Dedifferentiated amniotic fluid mesenchymal stem cell (primary cell): ENCODE measurements at regions not wholly inside any gene's neighbourhood (a gene's known extent, or its start where the extent isn't known, plus 50 kb on each side); places are given as distances from the start of the nearest gene placed in this dataset.
"Not testable (repeated sequence)": the region's sequence is repeated elsewhere in the genome, so short reads cannot be mapped to it uniquely, and the experiment has no call there.

Source experiments
- DNase-seq: peaks from one replicate; pipeline ENCODE4 v3.0.0-alpha.2; 2016; ENCODE audit errors: extremely low spot score

DNA sequence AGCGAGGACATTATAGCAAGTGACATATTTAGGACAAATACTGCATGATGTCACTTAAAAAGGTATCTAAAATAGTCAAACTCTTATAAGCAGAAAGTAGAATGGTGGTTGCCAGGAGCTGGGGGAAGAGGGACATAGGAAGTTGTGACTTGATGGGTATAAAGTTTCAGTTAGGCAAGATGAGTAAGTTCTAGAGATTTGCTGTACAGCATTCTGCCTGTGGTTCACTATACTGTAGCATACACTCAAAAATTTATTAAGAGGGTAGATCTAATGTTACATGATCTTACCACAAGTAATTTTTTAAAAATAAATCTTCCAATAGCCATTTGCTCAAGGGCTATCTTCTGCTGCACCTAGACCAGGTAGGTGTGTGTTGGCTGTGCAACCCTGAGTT, 78.1 kb upstream of the NPAS2 start:
- no peak for DNase-seq

GRCh38 chr2:100742277-100743254, 77.4 kb upstream of the NPAS2 start:
- peak; percentile 97 for DNase-seq

GRCh38 chr2:100743741-100744140, 76.2 kb upstream of the NPAS2 start:
- no peak for DNase-seq

DNA sequence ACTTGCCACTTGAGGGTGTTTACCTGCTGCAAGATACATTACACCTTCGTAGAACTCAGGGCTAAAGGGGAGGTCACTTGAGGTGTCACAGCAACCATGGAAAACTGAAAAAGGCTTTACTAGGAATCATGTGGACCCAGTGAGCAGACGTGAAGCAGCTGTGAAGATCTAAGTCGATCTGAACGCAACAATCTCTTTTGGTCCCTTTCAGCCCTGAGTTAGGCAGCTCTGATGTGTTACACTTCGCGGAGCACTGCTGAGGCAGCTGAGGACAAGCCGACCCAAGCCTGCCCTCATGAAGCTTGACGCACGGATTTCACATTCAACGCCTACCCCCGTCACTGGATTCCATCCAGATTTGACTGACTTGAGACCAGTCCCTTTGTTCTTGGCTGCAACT, 75.8 kb upstream of the NPAS2 start:
- no peak for DNase-seq

DNA sequence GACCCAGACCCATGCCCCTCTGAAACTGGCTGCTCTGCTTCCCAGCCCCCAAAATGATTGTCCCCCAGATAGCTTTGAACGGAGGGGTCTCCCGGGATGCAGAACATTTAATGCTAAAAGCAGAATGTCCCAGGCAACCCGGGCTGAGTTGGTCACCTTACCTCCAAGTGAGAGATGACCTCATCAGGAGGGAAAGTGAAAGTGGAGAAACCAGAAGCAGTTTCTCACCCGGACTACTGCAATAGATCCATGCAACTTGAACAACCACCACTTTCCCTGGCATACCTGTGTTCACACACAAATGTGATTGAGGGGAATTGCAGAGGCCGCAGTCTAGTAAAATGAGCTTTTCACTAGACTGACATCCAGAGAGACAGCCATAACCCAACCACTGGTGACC, 75.3 kb upstream of the NPAS2 start:
- no peak for DNase-seq

- DNase-seq, result no peak
These were observed 74.3 kb upstream of the NPAS2 start for GRCh38 chr2:100745604-100746003.

DNA sequence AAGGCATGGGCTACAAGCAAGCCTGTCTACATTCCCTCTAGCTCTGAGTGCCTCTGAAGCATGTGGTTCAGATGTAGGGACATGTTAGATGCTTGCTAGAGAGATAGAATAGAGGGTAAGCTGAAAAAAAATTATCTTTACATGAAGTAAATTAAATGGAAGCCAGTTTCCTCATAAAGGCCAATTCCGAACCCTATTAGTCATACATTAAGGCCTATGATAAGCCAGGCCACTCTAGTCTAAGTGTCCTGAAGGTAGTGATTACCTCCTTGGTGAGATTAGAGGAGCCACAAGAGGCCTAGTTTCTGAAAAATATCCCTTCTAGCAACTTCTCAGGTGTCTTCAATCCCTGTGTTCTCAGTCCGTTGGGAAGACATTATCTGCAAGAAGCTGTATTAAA, 72.4 kb upstream of the NPAS2 start:
- DNase-seq, result no peak

GRCh38 chr2:100747996-100748615, 71.8 kb upstream of the NPAS2 start:
- DNase-seq, result no peak

- DNase-seq, result no peak
These were observed 71.3 kb upstream of the NPAS2 start for GRCh38 chr2:100748673-100749072.

- DNase-seq, result no peak
These were observed 70.0 kb upstream of the NPAS2 start for GRCh38 chr2:100749771-100750542.

DNA sequence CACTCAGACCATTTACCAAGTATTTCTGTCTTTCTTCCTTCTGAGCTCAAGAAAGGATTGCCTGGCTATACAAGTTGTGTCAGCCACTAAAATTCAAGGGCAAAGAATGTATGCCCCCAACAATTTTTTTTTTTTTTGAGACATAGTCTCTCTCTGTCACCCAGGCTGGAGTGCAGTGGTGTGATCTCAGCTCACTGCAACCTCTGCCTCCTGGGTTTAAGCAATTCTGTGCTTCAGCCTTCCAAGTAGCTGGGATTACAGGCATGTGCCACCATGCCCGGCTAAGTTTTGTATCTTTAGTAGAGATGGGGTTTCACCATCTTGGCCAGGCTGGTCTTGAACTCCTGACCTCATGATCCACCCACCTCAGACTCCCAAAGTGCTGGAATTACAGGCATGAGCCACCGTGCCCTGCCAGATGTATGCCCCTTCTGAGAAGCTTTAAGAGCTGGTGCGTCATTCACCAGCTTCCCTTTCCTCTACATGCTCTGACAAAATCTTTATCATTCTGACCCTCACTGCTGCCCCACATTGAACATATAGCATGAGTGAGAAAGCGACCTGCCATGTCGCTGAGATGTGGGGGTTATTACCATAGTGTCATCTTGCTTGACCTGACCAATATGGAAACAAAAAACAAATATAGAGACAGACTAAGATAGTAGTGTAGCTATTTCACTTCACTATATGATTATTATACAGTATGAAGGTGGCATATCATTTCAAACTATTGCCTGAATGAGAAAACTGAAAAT, 67.9 kb upstream of the NPAS2 start:
- DNase-seq, result not testable (repeated sequence)

- peak; percentile 83 for DNase-seq
These were observed 67.2 kb upstream of the NPAS2 start for GRCh38 chr2:100752628-100753333.

DNA sequence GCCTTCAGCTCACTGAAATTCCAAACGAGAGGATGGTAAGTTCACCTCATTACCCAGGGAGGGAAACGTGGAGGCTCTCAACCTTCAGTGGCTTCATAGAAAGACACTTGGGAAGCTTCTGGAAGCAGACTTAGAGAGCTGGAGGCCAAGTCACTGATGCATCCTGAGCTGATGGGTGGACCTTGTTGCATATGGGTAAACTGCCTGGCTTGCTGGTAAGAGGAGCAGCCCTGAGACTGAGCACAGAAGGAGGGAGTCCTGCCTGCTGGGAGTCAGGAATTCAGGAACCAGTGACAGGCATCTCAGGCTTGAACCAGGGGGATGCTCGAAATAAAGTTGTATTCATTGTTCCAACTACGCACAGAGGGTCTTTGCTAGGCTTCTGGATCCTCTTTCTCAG, 66.5 kb upstream of the NPAS2 start:
- DNase-seq, result no peak

DNA sequence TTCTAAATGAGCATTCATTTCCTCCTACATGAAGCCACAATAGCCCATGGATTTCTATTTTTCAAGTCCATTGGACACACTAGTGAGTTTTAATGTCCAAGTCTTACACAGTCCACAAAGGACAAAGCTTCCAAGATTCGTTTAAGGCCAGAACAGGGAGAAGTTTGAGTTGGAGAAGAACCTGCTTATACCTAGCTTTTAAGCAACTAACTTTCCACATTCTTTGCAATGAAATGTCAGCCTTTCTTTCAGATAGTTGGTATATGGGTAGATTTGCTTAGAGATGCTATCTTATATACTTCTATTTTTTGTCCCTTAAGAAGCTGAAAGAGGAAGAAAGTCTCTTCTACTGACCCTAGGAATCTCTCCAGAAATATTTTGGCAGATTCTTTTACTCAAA, 66.1 kb upstream of the NPAS2 start:
- no peak for DNase-seq

DNA sequence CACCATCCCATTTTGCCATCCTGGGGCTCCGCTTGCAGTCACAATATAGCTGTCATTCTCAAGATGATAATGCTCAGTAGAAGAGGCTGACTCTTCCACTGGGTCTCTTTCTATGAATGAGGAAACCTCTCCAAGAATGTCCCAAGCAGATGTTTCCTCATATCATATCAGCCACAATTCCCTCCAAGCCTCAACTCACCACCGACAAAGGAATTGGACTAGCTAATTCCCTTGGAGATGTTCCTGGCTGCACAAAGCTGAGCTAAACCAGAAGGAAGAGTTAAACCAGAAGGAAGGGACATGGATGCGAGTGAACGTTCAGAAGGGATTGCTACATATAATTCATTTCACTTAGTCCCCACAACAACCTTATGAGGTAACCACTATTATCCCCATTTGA, 65.0 kb upstream of the NPAS2 start:
- no peak for DNase-seq

DNA sequence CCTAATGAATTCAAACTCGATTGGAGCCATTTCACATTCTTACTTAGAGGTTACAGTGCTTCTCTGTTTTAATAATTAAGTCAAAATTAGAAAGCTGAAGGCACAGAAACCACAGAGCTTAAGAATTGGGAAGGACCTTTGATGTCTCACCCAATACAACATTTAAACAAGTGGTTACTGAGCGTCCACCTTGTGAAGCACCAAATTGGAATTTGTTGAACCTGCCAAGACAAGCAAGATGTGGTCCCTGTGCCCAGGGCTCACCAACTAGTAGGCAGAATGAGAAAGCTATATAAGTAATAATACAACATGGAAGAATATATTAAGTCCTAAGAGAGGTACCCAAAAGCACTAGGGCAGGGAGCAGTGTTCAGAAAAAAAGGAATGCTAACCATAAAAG, 64.5 kb upstream of the NPAS2 start:
- no peak for DNase-seq

DNA sequence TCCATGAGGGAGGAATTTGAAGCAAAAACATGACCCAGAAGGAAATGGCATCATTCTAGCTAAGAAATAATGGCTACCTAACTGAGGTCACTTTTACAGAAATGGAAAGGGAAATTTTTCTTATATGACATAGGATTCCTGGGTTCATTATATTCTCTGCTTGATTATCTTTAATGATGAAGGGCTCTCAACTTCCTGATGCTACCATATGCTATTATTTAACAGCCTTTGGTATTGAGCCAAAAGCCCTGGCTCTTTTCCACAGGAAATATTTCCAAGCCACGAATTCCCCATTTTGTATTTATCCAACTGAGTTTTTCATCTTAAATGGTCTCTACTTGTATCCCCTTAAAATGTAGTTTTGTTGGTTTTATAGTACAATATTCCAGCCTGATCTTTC, 63.2 kb upstream of the NPAS2 start:
- DNase-seq, result no peak

- peak; percentile 59 for DNase-seq
These were observed 62.1 kb upstream of the NPAS2 start for GRCh38 chr2:100757621-100758394.

- no peak for DNase-seq
These were observed 60.0 kb upstream of the NPAS2 start for GRCh38 chr2:100759901-100760300.

DNA sequence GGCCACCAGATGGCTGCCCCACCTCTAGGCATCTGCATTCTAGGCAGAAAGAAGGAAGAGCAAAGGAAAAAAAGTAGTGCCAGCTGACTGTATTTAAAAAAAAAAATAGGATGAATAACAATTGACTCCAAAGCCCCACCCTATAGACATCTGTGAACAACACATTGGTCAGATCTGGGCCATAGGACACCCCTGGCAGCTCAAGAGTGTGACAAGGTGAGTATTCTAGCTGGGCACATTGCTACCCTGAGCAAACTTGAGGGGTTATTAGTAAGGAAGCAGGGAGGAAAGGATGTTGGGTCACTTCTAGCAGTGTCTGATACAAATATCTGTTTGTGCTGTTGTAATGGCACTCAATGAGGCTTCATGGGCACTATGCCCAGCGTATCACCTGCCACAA, 58.6 kb upstream of the NPAS2 start:
- no peak for DNase-seq
